NCI-H2227 treated with DMSO at 0.1 percent for 48 hours (cell line): ENCODE measurements at regions not wholly inside any gene's neighbourhood (a gene's known extent, or its start where the extent isn't known, plus 50 kb on each side); places are given as distances from the start of the nearest gene placed in this dataset.

Experiments
- DNase-seq: peaks from one replicate; lab custom pipeline; 2025; lab: John Stamatoyannopoulos, UW

GRCh38 chr14:54209511-54210250 is 187.1 kb upstream of the CDKN3 start:
- DNase-seq = no peak

- no peak for DNase-seq
Measured at GRCh38 chr14:54211551-54212308, 185.1 kb upstream of the CDKN3 start.

- no peak for DNase-seq
Measured at GRCh38 chr14:54213536-54213935, 183.3 kb upstream of the CDKN3 start.

GRCh38 chr14:54216827-54217226 is 180.0 kb upstream of the CDKN3 start:
- no peak for DNase-seq

GRCh38 chr14:54219261-54220070 is 177.3 kb upstream of the CDKN3 start:
- DNase-seq = no peak

GRCh38 chr14:54220071-54220703 is 176.6 kb upstream of the CDKN3 start:
- DNase-seq = peak; percentile 78

GRCh38 chr14:54220704-54221431 is 175.9 kb upstream of the CDKN3 start:
- no peak for DNase-seq

- DNase-seq = no peak
Measured at GRCh38 chr14:54221432-54221803, 175.4 kb upstream of the CDKN3 start.

GRCh38 chr14:54221971-54222370 is 174.8 kb upstream of the CDKN3 start:
- DNase-seq = no peak

- no peak for DNase-seq
Measured at GRCh38 chr14:54223831-54224402, 172.9 kb upstream of the CDKN3 start.

GRCh38 chr14:54225457-54226060 is 171.2 kb upstream of the CDKN3 start:
- peak; percentile 1 for DNase-seq

GRCh38 chr14:54226103-54226502 is 170.7 kb upstream of the CDKN3 start:
- no peak for DNase-seq

- no peak for DNase-seq
Measured at GRCh38 chr14:54226558-54226957, 170.2 kb upstream of the CDKN3 start.

- no peak for DNase-seq
Measured at GRCh38 chr14:54229136-54229535, 167.7 kb upstream of the CDKN3 start.

GRCh38 chr14:54230645-54231044 is 166.2 kb upstream of the CDKN3 start:
- DNase-seq = no peak

- no peak for DNase-seq
Measured at GRCh38 chr14:54232735-54233134, 164.1 kb upstream of the CDKN3 start.

GRCh38 chr14:54241517-54241916 is 155.3 kb upstream of the CDKN3 start:
- DNase-seq = no peak

- no peak for DNase-seq
Measured at GRCh38 chr14:54251356-54251755, 145.5 kb upstream of the CDKN3 start.

GRCh38 chr14:54252072-54252730 is 144.6 kb upstream of the CDKN3 start:
- DNase-seq = no peak
